Fibroblast of the aortic adventitia (primary cell): ENCODE measurements at regions not wholly inside any gene's neighbourhood (a gene's known extent, or its start where the extent isn't known, plus 50 kb on each side); places are given as distances from the start of the nearest gene placed in this dataset.

Source experiments
- DNase-seq: peaks from one replicate; pipeline ENCODE4 v3.0.0-alpha.2; 2010; ENCODE audit warnings: low read depth
- H3K4me3 ChIP-seq: 2 replicates; pipeline ENCODE4 v1.5.1; 2011; ENCODE audit warnings: low read depth, mild to moderate bottlenecking, control low read depth, low read length, moderate library complexity
- TF ChIP-seq, protein P1 (sequence below): IDR thresholded peaks from 2 replicates; pipeline ENCODE4 v1.5.1; 2011; ENCODE audit warnings: mild to moderate bottlenecking, low read length, control low read depth, inconsistent platforms; ENCODE audit not compliant: insufficient read depth

- TF ChIP-seq, protein P1, sequence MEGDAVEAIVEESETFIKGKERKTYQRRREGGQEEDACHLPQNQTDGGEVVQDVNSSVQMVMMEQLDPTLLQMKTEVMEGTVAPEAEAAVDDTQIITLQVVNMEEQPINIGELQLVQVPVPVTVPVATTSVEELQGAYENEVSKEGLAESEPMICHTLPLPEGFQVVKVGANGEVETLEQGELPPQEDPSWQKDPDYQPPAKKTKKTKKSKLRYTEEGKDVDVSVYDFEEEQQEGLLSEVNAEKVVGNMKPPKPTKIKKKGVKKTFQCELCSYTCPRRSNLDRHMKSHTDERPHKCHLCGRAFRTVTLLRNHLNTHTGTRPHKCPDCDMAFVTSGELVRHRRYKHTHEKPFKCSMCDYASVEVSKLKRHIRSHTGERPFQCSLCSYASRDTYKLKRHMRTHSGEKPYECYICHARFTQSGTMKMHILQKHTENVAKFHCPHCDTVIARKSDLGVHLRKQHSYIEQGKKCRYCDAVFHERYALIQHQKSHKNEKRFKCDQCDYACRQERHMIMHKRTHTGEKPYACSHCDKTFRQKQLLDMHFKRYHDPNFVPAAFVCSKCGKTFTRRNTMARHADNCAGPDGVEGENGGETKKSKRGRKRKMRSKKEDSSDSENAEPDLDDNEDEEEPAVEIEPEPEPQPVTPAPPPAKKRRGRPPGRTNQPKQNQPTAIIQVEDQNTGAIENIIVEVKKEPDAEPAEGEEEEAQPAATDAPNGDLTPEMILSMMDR, result no peak
- DNase-seq, result no peak
- no peak overlapping the region for H3K4me3 ChIP-seq
Measured at GRCh38 chr4:117239434-117239833, 154.1 kb upstream of the TRAM1L1 start.

DNA sequence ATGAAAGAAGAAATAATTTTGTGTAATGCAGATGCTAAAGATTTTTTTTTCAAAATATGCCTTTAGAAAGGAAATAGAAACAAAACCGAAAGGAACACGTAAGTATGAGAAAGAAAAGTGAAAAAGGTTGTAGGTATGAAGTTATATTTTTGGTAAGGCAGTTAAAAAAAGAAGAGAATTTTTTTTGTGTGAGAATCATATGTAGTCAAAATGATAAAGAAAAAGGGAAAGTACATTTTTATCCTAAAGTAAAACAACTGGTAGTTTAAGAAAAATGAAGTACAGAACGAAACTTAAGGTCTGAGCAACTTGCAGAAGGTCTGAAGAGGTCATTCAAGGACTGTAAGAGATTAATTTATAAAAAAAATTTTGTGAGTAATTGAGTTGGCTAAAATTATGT is 164.0 kb upstream of the TRAM1L1 start:
- no peak for DNase-seq
- TF ChIP-seq, protein P1, result no peak
- H3K4me3 ChIP-seq, result no peak overlapping the region

DNA sequence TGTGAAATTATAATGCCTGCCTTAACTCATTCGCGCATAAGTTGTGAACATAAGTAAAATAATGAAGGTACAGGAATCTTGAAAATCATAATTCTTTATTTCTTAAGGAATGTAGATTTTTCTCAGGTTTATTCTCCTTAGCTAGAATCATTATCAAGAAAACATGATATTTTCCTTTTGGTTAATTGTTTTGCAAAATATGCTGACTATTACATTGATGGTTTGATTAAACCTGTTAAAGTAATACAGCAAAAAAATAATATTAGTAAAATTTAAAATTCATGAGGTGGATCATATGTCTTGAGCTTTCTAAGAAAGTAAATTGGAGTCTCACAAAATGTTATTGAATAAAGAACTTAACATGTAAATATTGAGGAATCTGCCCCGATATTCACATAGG is 178.7 kb upstream of the TRAM1L1 start:
- H3K4me3 ChIP-seq, result no peak overlapping the region
- TF ChIP-seq, protein P1, result no peak

GRCh38 chr4:117267317-117267716 is 181.9 kb upstream of the TRAM1L1 start:
- TF ChIP-seq, protein P1, result no peak
- no peak for DNase-seq
- no peak overlapping the region for H3K4me3 ChIP-seq

More for the DNA sequence above, 178.7 kb upstream of the TRAM1L1 start:
- no peak for DNase-seq

DNA sequence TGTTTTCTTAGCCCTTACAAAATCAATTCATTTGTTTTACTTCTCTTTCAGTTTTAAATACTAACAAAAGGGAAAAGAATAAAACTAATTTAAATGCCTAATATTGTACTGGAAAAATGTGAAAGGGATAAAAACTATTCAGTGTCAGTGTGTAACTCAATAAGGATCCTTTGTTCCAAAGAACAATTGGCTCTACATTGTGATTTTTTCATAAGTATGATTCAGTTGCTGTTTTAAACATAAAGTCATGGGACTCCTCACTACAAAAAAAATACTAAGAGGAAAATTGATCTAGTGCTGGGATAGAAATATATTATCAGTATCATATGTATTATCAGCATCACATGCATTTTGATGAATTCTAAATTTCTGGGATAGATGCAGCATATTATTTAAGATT is 199.4 kb upstream of the TRAM1L1 start:
- TF ChIP-seq, protein P1, result no peak

DNA sequence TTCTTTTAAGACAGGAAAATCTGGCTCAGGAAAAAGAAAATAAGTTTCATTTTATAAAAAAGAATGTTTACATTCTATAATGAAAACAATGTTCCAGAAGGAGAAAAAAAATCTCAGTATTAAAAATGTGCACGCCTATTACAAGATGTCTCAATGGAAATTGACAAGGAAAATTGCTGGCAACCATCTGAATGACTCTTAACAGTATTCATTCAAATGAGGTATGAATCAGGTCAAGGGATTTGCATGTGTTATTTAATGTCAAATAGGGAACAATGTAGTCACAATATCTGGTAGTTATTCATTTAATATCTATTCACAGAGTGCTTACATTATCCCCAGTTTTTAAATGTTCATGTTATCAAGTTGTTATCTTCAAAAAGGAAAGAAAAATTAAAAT is 208.4 kb upstream of the TRAM1L1 start:
- TF ChIP-seq, protein P1, result no peak
- no peak for DNase-seq
- H3K4me3 ChIP-seq, result no peak overlapping the region

More for the DNA sequence above, 199.4 kb upstream of the TRAM1L1 start:
- no peak for DNase-seq
- no peak overlapping the region for H3K4me3 ChIP-seq

DNA sequence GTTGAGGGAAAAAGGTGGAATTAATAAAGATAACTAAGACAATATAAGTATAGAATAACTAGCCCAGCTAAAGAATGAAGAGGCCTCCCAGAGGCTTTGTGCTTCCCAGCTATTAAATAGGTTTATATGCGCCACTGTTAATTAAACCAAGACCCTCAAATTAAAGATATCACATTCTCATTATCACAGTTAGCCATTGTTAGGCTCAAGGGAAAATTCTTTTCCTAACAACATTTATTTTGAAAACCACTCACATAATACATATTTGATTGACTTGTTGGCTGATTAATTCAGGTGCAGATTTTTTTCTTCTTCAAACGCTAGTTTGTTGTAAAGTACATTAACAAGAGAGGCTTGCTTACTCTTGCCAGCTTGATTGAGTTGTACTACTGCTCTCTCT is 216.8 kb upstream of the TRAM1L1 start:
- TF ChIP-seq, protein P1, result no peak
- no peak overlapping the region for H3K4me3 ChIP-seq
- DNase-seq, result no peak
